ENCODE measurements at regions not wholly inside any gene's neighbourhood (a gene's known extent, or its start where the extent isn't known, plus 50 kb on each side); places are given as distances from the start of the nearest gene placed in this dataset.
A peak's percentile ranks its signal among the peaks of the same experiment; 100 is the strongest.

DNA sequence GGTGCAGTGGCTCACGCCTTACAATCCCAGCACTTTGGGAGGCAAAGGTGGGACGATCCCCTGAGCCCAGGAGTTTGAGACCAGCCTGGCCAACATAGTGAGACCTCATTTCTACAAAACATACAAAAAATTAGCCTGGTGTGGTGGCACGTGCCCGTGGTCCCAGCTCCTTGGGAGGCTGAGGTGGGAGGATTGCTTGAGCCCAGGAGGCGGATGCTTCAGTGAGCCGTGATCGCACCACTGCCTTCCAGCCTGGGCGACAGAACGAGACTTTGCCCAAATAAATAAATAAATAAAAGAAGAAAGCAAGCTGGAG lies 91.7 kb upstream of the SEC11C start:
- no peak overlapping the region for H3K27ac ChIP-seq (ENCODE audit: low read depth, low read length)
- peaks cover 2% of the 10 kb centered on the region for H3K4me1 ChIP-seq (ENCODE audit: insufficient read depth, low read length)
- no peak for DNase-seq (ENCODE audit: insufficient read length, low spot score, missing footprints)
- H4K20me1 ChIP-seq (ENCODE audit: insufficient read depth, low read length): no peaks in the 10 kb centered on the region
- H2AFZ ChIP-seq (ENCODE audit: low read length): no peak overlapping the region
- no peaks in the 10 kb centered on the region for H3K27me3 ChIP-seq (ENCODE audit: insufficient read depth, low read length)
- H3K4me3 ChIP-seq (ENCODE audit: insufficient read depth, low read length): no peak overlapping the region
- no peaks in the 10 kb centered on the region for H3K79me2 ChIP-seq (ENCODE audit: insufficient read depth, low read length)
- no peak overlapping the region for H3K4me2 ChIP-seq (ENCODE audit: insufficient read depth, low read length)
- TF ChIP-seq, protein P1, sequence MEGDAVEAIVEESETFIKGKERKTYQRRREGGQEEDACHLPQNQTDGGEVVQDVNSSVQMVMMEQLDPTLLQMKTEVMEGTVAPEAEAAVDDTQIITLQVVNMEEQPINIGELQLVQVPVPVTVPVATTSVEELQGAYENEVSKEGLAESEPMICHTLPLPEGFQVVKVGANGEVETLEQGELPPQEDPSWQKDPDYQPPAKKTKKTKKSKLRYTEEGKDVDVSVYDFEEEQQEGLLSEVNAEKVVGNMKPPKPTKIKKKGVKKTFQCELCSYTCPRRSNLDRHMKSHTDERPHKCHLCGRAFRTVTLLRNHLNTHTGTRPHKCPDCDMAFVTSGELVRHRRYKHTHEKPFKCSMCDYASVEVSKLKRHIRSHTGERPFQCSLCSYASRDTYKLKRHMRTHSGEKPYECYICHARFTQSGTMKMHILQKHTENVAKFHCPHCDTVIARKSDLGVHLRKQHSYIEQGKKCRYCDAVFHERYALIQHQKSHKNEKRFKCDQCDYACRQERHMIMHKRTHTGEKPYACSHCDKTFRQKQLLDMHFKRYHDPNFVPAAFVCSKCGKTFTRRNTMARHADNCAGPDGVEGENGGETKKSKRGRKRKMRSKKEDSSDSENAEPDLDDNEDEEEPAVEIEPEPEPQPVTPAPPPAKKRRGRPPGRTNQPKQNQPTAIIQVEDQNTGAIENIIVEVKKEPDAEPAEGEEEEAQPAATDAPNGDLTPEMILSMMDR (IDR thresholded peaks at IDR 0.05; ENCODE audit: extremely low read depth, low read depth, low read length): no peak
- no peaks in the 10 kb centered on the region for H3K9me3 ChIP-seq (ENCODE audit: low read depth, low read length)
- H3K36me3 ChIP-seq (ENCODE audit: insufficient read depth, low read length): no peaks in the 10 kb centered on the region

DNA sequence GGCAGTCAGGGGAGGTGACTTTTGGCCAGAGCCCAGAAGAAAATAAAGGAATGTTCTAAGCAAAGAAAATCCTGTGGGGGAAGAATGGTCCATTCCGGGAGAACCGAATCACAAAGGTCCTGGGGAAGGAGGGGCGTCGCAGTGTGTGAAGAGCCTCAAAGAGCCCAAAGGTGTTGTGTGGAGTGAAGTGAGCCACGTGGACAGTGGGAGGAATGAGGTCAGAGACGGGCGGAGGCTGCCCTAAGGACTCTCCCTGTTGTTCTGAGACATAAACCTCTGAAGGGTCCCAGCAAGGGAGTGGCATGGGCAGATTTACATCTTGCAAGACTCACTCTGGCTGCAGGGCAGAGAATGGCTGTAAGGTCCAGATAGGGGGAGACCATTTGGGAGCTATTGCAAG lies 91.3 kb upstream of the SEC11C start:
- no peak overlapping the region for H3K4me2 ChIP-seq (ENCODE audit: insufficient read depth, low read length)
- H2AFZ ChIP-seq (ENCODE audit: low read length): no peak overlapping the region
- no peaks in the 10 kb centered on the region for H3K79me2 ChIP-seq (ENCODE audit: insufficient read depth, low read length)
- no peaks in the 10 kb centered on the region for H4K20me1 ChIP-seq (ENCODE audit: insufficient read depth, low read length)
- TF ChIP-seq, protein P1 (IDR thresholded peaks at IDR 0.05; ENCODE audit: extremely low read depth, low read depth, low read length): no peak
- no peaks in the 10 kb centered on the region for H3K36me3 ChIP-seq (ENCODE audit: insufficient read depth, low read length)
- H3K27me3 ChIP-seq (ENCODE audit: insufficient read depth, low read length): no peaks in the 10 kb centered on the region
- no peak overlapping the region for H3K4me3 ChIP-seq (ENCODE audit: insufficient read depth, low read length)
- H3K4me1 ChIP-seq (ENCODE audit: insufficient read depth, low read length): peaks cover 6% of the 10 kb centered on the region
- DNase-seq (ENCODE audit: insufficient read length, low spot score, missing footprints): no peak
- no peaks in the 10 kb centered on the region for H3K9me3 ChIP-seq (ENCODE audit: low read depth, low read length)
- H3K27ac ChIP-seq (ENCODE audit: low read depth, low read length): no peak overlapping the region

DNA sequence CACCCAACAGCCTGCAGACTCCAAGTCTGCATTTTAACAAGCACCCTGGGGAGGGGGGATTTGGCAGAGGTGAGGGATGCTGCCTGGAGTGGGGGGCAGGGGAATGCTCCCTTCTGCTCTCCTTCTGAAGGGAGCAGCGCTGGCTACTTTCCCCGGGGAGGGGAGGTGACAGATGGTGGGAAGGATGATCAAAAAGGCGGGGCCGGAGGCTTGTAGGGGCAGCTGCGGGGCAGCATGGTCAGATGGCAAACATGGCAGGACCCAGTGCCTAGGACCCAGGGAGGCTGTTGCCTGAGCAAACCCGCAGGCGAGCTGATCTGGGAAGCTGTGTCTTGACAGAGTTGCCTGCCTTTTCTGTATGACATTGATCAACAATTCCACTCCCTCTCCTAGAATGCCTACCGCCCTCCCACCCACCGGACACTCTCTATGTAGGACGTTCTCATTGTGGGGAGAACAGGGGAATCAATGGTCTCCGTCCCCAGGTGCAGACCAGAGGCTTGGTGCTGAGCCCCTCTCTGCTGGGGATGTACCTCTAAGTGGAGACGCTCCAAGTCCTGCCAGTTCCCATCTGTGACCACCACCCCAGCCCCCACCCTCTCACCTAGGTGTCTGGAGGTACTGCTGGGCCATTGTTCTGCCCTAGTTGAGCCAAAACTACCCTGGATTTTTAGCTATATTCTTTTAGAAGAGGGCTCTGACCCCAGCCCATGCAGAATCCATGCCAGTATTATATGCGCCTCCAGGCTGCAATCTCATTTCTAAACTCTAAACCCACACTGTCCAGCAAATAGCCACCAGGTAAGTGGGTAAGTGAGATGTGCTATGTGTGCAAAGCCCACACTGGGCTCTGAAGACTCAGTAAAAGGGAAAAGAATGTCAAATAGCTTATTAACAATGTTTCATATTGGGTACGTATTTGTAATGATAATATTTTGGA lies 89.7 kb upstream of the SEC11C start:
- H3K27me3 ChIP-seq (ENCODE audit: insufficient read depth, low read length): no peaks in the 10 kb centered on the region
- no peak overlapping the region for H3K4me3 ChIP-seq (ENCODE audit: insufficient read depth, low read length)
- H3K9me3 ChIP-seq (ENCODE audit: low read depth, low read length): no peaks in the 10 kb centered on the region
- TF ChIP-seq, protein P1 (IDR thresholded peaks at IDR 0.05; ENCODE audit: extremely low read depth, low read depth, low read length): no peak
- no peaks in the 10 kb centered on the region for H3K79me2 ChIP-seq (ENCODE audit: insufficient read depth, low read length)
- no peaks in the 10 kb centered on the region for H3K36me3 ChIP-seq (ENCODE audit: insufficient read depth, low read length)
- DNase-seq (ENCODE audit: insufficient read length, low spot score, missing footprints): peak; percentile 42
- peaks cover 9% of the 10 kb centered on the region for H3K4me1 ChIP-seq (ENCODE audit: insufficient read depth, low read length)
- H4K20me1 ChIP-seq (ENCODE audit: insufficient read depth, low read length): no peaks in the 10 kb centered on the region
- H3K4me2 ChIP-seq (ENCODE audit: insufficient read depth, low read length): no peak overlapping the region
- no peak overlapping the region for H3K27ac ChIP-seq (ENCODE audit: low read depth, low read length)
- H2AFZ ChIP-seq (ENCODE audit: low read length): no peak overlapping the region

DNA sequence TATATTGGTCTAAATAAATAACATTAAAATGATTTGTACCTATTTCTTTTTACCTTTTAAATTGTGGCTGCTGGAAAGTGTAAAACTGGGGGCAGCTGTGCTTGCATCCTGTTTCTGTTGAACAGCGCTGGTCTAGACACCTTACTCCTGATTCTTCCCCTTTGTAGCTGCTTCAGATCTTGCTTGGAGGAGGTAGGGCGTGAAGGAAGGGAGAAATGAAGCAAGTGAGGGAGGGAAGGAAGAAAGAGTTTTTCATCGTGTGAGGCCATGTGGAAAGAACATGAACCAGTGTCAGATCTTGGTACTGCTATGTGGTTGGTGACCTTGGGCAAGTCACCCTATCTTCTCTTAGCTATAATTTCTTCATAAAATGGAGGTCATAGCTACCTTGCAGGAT lies 89.0 kb upstream of the SEC11C start:
- H4K20me1 ChIP-seq (ENCODE audit: insufficient read depth, low read length): no peaks in the 10 kb centered on the region
- H3K4me3 ChIP-seq (ENCODE audit: insufficient read depth, low read length): no peak overlapping the region
- H3K36me3 ChIP-seq (ENCODE audit: insufficient read depth, low read length): no peaks in the 10 kb centered on the region
- no peaks in the 10 kb centered on the region for H3K9me3 ChIP-seq (ENCODE audit: low read depth, low read length)
- no peak overlapping the region for H3K27ac ChIP-seq (ENCODE audit: low read depth, low read length)
- H3K4me2 ChIP-seq (ENCODE audit: insufficient read depth, low read length): no peak overlapping the region
- H3K27me3 ChIP-seq (ENCODE audit: insufficient read depth, low read length): no peaks in the 10 kb centered on the region
- H3K79me2 ChIP-seq (ENCODE audit: insufficient read depth, low read length): no peaks in the 10 kb centered on the region
- TF ChIP-seq, protein P1 (IDR thresholded peaks at IDR 0.05; ENCODE audit: extremely low read depth, low read depth, low read length): no peak
- no peak for DNase-seq (ENCODE audit: insufficient read length, low spot score, missing footprints)
- peaks cover 9% of the 10 kb centered on the region for H3K4me1 ChIP-seq (ENCODE audit: insufficient read depth, low read length)
- no peak overlapping the region for H2AFZ ChIP-seq (ENCODE audit: low read length)

All from osteoblast (primary cell).